Stimulated activated CD4-positive, alpha-beta T cell treated with anti-CD3 and anti-CD28 coated beads, Interleukin-1b, Interleukin-23, amount 100 ng/mL, for 48 hours (primary cell): ENCODE measurements at regions not wholly inside any gene's neighbourhood (a gene's known extent, or its start where the extent isn't known, plus 50 kb on each side); places are given as distances from the start of the nearest gene placed in this dataset.
"Not testable (repeated sequence)": the region's sequence is repeated elsewhere in the genome, so short reads cannot be mapped to it uniquely, and the experiment has no call there.

Experiments
- DNase-seq: peaks from one replicate; pipeline ENCODE4 v3.0.0-alpha.2; 2020

DNA sequence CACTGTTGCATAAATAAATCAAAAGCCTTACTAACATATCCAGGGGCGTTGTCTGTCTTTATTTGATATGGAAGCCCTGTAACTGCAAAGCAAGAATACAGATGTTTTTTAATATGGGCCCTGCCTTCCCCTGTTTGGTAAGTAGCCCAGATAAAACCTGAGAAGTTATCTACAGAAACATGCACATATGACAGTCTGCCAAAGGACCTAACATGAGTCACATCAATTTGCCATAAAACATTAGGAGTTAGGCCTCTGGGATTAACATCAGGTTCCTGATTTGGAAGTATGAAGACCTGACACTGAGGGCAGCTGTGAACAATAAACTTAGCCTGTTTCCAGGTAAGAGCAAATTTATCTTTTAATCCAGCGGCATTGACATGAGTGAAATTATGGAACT, 1588.8 kb downstream of the REEP3 start:
- no peak for DNase-seq

DNA sequence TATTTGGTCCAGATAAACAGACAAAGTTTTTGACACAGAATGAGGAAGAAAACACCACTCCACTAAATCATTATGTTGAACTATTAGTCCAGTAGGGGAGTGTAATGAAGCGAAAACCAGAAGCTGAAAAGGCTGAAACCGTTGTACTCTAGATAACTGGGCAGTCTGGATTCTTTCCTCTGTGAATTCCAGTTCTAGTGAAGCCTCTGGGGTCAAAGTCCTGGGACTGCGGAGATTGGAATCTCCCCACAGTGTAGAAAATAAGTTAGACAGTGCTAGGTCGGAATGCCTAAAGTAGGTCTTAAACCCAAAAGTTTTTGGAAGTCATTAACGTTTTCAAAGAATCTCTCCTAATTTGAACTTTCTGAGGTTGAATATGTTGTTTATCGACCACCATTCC, 1589.9 kb downstream of the REEP3 start:
- DNase-seq, result not testable (repeated sequence)

DNA sequence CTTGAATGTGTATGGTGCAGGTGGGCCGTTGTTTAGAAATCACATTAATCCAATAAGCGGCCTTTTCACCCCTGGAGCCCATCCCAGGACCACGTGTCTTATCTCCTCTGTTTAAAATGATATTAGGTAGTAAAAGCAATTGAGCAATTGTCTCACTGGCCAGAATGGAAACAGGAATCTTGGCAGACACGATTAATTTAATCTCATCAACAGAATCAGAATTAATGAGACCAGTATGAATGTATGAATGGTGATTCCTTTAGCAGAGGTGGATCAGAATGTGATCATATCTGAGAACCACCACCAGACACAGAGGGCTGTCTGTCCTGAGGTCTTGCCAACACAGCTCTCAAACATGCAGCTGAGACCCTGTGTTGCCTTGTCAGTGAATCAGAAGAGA, 1591.4 kb downstream of the REEP3 start:
- no peak for DNase-seq

DNA sequence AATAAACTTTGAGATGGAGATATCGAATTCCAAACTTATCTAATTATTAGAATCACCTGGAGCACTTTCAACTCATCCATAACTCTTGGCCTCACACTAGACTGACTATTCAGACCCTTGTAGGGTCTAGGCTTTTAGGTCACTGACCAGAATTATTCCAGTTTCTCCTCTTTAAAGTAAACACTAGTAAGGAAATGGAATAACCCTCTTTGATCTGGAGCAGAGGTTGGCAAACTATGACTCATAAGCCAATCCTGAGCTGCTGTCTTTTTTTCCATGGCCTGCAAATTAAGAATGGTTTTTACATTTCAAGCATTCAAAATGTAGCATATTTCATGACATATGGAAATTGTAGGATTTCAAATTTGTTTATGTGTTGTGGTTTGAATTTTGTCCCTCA, 1601.9 kb downstream of the REEP3 start:
- no peak for DNase-seq

DNA sequence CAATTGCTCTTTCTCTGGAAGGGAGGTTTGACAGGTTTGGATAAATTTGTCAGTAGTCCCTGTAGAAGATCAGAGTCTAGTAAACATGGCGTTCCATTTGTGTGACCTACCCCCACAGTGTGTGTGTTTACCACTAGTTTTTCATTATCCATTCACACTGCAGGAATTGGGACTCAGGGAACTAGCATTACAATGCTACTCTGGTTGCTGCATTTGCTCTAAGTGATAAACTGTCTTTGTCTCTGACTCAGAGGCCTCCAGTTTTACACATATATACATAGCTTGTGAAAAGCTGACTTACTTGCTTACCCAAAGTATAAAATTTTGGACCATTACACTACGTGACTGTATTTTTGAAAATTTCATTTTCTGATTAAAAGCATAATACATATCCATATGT, 1604.0 kb downstream of the REEP3 start:
- no peak for DNase-seq

DNA sequence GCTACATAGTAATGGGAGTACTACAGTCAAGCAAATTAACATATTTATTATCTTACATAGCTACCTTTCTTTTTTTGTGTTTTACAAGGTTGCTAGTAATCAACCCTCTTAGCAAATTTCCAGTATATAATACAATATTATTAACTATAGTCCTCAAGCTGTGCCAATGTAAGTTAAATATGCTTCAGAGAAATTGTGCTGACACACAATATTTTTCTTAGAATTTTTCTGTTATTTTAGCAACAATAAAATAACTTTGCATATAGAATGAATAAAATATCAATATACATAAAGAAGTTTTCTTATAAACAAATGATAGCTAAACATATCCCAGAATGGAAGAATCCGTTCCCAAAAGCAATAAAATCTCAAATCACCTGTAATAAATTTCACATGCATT, 1605.1 kb downstream of the REEP3 start:
- no peak for DNase-seq

DNA sequence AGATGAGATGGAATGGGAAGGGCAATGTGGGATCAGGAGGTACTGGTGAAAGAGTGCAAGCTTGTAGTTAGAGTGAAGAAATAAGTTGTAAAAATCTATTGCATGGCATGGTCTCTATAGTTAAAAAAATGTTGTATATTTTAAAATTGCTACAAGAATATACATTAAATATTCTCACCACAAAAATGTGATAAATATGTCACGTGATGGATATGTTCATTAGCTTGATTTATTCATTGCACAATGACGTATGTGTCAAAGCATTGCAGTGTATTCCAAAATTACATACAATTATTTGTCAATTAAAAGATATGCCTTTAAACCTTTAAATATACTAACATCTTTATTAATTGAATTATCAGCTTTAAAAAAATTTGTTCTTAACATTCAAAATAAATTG, 1607.1 kb downstream of the REEP3 start:
- no peak for DNase-seq

DNA sequence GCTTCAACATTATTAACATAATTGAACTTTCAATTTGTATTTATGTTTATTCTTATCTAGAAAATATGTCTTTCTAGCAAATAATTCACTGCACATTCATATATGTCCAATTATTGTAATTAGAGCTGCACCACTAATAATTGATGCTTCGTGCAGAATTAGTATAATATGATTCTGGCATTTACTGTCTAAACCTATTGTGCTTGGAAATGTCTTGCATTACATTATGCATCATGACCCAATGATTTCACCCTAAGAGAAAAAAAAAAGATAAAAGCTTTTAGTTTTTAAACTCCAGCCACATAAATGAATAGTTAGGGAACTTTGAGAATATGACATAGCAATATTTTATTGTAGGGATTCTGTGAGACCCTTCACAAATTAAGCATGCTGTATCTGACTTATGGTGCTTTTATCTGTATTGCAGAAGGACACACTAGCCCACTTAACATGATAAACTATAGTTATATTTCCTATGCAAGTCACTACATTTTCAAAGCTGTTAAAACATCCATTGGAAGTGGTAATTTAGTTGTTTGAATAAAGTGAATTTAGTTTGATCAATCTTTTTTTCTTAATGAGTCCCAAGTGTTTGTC, 1609.1 kb downstream of the REEP3 start:
- no peak for DNase-seq

DNA sequence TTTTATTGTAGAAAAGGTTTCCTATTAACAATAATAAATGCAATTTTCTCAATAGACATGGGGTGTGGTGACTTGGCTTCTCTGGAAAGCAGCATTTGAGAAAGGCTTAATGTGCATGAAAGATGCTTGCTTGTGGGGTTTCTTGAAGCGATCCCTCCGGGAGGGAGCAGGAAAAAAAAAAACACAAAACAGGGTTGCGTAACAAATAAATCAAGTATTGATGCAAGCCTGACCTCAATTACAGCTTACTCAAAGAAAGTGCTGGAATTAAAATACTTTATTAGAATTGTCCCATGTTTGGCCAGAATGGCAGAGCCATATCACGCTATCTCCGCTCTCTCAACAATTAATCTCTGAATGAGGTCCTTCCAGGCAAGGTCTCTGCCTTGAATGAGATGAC, 1612.5 kb downstream of the REEP3 start:
- no peak for DNase-seq

DNA sequence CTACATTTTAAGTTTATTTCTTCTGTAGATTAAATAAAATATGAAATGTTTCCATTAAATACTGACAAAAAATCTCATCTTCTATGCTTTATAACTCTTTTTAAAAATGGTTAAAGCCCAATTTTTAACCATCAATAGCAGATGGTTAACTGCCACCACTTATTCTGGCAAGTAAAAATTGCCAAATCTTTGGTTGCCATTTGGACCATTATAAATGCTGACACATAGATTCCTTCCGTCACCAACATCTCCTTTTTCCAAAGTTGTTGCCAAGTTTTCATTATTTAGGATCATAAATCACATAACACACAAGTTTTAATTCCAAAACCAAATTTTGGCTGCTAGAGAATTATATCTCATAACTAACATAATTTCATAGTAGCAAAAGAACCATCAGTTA, 1614.3 kb downstream of the REEP3 start:
- no peak for DNase-seq

DNA sequence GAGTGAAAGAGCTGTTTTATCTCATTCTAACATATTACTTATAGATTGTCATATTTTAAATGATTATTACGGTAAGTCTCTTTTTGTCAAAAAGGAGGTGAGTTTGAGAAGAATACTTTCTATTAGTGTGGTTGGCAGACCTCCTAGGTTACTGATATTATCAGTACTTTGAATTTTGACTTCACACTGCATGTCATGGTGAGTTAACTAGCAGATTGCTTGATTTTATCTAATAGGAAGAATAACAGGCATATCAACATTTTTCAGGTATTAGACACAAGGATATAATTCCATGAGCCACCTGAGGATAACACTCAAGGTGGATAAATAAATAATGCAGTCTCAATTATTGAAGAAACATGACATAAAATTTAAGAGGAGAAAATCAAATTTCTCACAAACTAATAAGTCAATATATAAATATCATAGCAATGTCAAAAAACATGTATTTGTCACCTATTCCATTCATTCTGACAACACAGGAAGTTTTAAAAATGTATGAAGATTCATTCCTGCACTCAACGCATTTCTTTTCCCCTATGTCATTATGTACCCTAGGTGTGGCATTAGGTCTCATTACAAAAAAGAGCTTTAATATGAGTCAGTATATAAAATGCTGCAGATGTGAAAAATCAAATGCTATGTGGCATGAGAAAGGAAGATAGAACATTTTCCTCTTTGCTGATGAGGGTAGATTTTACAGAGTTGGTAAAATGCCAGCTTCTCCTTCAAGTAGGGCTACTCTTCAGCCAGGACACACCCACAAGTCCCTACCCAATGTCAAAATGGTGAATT, 1621.6 kb downstream of the REEP3 start:
- DNase-seq, result no peak

DNA sequence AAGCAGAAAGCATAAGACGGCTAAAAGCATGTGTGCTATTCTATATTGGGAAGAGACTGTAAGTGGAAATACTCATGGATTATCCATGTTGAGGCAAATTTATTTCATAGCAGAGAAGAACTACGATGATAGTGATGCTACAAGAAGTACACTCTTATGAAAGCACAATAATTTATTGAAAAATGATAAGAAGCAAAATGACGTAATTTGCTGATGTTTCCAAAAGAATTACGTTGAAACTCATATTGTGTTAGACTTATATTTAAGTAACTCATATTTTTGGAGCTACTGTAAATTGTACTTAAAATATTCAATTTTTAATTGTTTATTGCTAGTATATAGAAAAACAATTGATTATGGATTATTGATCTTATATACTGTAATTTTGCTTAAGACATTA, 1622.5 kb downstream of the REEP3 start:
- no peak for DNase-seq

DNA sequence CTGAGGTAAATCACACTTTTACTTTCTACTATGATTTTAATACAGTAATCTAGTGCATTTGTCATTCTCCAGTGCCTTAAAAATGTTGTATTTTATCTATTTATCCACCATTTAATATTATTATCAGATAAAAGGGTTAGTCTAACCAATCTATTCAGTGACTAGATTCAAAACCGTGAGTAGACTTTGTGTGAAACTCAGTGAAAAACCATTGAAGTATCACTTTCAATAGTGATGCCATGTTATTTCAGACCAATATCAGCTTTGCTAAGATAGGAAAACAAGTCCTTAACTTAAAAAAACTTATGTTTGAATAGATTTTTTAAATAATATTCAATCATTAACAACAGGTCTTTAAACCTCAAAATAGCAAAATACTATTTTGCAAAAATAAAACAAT, 1628.7 kb downstream of the REEP3 start:
- DNase-seq, result no peak

DNA sequence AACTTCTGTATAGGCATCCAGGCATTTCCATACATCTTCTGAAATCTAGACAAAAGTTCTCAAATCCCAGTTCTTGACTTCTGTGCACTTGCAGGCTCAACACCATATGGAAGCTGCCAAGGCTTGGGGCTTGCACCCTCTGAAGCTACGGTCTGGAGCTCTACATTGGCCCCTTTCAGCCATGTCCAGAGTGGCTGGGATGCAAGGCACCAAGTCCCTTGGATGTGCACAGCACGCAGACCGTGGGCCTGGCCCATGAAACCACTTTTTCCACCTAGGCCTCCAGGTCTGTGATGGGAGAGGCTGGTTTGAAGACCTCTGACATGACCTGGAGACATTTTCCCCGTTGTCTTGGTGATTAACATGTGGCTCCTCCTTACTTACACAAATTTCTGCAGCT, 1645.1 kb downstream of the REEP3 start:
- no peak for DNase-seq

DNA sequence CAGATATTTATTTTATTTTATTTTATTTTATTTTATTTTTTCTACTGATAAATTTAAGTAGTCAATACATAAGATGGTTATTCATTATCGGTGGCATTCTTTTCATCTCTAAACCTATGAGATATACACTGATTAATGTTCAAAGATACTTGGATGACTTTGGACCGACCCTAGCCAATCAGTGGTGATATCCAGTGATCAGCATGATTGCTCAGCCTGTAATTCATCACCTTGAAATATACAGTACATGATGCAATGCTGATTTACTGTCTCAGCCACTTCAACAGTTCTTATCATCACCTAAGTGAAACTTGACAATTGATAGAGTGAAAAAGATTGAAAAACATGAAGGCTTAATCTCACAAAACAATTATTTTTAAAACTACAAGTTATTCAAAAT, 1651.0 kb downstream of the REEP3 start:
- no peak for DNase-seq

DNA sequence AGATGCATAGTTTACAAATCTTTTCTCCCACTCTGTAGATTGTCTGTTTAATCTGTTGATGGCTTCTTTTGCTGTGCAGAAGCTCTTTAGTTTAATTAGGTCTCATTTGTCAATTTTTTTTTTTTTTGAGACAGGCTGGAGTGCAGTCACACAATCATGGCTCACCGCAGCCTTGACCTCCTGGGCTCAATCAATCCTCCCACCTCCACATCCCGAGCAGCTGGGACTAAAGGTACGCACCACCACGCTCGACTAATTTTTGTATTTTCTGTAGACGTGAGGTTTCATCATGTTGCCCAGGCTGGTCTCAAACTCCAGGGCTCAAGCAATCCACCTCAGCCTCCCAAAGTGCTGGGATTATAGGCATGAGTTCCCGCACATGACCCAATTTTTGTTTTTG, 1655.8 kb downstream of the REEP3 start:
- DNase-seq, result no peak

DNA sequence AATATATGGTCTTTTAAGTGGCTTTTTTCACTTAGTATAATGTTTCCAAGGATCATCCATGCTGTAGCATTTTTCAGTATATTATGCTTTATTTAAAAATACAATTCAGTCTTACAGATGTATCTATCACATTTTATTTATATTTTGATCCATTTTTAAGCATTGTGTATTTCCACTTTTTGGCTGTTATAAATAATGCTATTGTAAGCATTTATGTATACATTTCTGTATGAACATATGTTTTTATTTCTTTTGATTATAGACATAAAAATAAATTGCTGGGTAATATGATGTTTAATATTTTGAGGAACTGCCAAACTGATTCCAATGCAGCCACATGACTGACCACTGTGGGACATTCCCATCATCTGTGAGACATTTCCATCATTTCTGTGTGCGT, 1662.0 kb downstream of the REEP3 start:
- DNase-seq, result no peak

DNA sequence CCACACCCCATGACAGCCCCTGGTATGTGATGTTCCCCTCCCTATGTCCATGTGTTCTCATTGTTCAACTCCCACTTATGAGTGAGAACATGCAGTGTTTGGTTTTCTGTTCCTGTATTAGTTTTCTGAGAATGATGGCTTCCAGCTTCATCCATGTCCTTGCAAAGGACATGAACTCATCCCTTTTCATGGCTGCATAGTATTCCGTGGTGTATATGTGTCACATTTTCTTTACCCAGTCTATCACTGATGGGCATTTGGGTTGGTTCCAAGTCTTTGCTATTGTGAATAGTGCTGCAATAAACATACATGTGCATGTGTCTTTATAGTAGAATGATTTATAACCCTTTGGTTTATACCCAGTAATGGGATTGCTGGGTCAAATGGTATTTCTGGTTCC, 1665.5 kb downstream of the REEP3 start:
- DNase-seq, result not testable (repeated sequence)

DNA sequence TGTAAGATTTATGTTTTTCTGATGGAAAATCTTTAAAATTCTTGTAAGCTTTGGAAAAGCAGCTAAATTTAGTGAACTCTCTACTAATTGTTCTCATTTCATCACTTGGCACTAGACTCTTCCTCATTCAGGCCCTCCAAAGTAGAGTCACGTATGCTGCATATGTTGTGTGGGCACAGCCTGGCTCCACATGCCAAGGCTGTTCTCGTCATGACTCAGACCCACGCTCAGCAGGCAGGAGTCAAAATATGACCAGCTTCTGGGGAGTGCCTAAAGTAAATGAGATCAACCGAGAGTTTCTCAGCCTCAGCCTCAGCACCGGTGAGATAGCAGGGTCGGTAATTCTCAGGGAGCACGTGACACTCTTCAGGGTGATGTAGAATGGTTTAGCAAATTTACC, 1672.9 kb downstream of the REEP3 start:
- DNase-seq, result no peak

DNA sequence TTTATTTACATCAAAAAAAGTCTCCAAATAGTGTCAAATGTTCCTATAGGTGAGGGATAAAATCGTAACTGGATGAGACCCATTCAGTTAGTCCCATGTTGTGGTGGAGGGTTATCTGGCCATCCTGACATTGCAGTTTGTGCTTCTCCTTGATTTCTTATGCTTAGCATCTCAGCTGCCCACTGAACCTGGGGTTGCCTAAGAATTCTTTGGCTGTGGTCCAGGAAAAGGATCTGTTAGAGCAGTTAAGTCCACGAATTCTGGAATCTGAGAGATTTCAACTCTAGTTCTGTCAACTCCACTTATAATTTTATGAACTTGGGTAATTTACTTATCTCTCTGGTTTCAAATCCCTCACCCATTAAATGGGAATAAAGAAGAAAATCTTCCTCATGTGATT, 1673.4 kb downstream of the REEP3 start:
- DNase-seq, result no peak

DNA sequence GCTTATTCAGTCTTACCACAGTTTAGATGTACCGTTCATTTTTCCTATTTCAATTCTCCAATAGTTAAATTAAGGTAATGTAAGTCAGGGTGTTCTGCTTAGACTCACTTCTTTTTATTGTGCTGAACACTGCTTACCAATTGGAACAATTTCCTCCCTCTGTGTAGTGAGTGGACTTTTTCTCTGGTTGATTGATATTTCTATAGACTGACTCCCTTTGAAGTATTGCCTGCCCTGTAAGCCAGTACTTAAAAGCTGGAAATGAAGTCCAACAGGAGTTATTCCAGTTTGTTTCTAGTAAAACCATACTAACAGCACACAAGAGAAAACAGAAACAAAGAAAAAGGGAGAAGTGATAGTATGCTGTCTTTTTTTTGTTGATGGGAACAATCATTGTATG, 1674.9 kb downstream of the REEP3 start:
- no peak for DNase-seq

DNA sequence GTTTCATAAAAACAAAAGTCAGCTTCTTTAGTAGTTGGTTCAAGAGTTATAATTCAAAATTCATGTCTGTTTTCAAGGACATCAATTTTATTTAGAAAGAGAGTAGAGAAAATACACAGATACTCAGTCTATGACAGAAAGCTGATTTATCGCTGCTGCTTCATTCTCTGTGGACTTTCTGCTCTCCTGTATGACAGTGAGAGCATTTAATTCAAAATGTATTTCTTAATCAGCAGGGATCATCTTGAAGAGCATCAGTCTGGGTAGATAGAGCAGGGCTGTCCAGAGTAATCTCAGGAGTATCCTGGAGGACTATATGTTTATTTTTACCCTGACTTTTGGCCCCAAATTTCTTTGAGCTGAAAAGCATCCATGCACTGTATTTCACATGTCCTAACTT, 1676.7 kb downstream of the REEP3 start:
- no peak for DNase-seq

DNA sequence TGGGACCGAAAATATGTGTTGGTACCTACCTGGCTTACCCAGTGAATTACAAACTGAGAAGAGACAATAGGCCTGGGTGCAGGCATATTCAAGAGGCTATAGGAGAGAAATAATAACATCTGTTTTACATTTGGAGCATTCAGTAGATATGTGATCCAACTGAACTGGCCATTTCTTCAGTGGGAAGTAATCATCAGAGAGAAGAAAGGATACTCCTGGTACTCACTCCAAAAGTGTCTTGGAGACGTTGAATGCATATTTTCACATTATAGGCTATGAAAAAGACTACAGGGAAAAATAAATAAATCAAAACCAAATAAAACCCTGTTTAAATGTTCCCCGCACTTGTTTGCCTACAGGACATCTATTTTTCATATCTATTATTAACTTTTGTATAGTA, 1680.3 kb downstream of the REEP3 start:
- no peak for DNase-seq

DNA sequence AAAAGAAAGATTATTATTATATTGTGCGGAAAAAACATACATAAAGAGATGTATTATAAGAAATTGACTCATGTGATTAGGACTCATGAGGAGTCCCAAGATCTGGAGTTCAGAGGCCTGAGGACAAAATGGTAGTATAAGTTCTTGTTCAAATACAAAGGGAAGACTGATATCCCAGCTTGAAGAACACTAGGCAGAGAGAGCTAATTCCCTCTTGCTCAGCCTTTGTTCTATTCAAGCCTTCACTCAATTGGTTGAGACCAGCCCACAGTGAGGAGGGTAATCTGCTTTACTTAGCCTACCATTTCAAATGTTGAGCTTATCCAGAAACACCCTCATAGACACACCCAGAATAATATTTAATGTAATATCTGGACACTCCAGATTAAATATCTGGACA, 1683.8 kb downstream of the REEP3 start:
- no peak for DNase-seq

DNA sequence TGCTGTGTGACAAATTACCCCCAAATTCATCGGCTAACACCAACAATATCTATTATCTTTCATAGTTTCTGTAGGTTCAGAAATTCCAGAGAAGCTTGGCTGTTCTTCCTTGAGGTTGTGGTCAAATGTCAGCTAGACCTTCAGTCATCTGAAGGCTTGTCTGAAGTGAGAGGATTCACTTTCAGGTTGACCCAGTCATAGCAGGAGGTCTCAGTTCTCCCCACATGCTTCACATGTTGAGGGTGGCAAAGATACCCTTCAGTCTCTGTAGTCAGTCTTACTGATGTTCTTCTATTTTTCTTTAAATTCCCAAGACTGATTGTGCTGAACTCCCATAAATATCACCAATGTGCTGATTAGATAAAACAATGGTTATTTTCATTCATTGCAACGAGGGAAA, 1692.0 kb downstream of the REEP3 start:
- no peak for DNase-seq
